ENCODE measurements at regions not wholly inside any gene's neighbourhood (a gene's known extent, or its start where the extent isn't known, plus 50 kb on each side); places are given as distances from the start of the nearest gene placed in this dataset.

- TF ChIP-seq CTCF (conservative IDR thresholded peaks at IDR 0.05; ENCODE audit: low read depth, low read length) (no peak), EZH2 (IDR thresholded peaks at IDR 0.05; ENCODE audit: borderline replicate concordance, low read depth, low read length, poor library complexity, severe bottlenecking) (no peak)
Observed at GRCh38 chr1:114328361-114328904, 174.8 kb upstream of the SYT6 start.
